ENCODE measurements at regions not wholly inside any gene's neighbourhood (a gene's known extent, or its start where the extent isn't known, plus 50 kb on each side); places are given as distances from the start of the nearest gene placed in this dataset.

DNA sequence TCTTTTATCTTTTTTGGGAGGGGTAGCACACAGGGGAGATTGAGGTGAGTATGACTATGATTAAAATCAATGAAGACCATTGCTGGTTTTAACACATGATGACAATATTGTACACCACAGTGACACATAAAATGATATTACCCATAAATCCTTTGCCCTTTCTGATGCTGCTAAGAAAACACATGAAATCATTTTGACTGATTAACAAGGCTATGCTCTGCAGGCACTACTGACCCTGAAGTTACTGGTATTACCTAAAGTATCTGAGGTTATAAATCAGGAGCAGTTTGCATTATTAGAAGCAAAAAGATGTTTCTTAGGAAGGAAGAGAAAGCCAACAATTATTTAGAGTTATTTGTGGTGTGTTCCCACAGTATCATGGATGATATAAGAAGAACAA lies 701.2 kb upstream of the PTBP2 start:
- no peak for TF ChIP-seq POLR2A (IDR thresholded peaks at IDR 0.05)
- TF ChIP-seq, protein P1, sequence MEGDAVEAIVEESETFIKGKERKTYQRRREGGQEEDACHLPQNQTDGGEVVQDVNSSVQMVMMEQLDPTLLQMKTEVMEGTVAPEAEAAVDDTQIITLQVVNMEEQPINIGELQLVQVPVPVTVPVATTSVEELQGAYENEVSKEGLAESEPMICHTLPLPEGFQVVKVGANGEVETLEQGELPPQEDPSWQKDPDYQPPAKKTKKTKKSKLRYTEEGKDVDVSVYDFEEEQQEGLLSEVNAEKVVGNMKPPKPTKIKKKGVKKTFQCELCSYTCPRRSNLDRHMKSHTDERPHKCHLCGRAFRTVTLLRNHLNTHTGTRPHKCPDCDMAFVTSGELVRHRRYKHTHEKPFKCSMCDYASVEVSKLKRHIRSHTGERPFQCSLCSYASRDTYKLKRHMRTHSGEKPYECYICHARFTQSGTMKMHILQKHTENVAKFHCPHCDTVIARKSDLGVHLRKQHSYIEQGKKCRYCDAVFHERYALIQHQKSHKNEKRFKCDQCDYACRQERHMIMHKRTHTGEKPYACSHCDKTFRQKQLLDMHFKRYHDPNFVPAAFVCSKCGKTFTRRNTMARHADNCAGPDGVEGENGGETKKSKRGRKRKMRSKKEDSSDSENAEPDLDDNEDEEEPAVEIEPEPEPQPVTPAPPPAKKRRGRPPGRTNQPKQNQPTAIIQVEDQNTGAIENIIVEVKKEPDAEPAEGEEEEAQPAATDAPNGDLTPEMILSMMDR (IDR thresholded peaks at IDR 0.05): no peak
